Spleen (tissue), 7 donors: ENCODE measurements at regions not wholly inside any gene's neighbourhood (a gene's known extent, or its start where the extent isn't known, plus 50 kb on each side); places are given as distances from the start of the nearest gene placed in this dataset.

Experiments used
- POLR2A ChIP-seq, 3 donors: fragments of 450-650 bp; IDR thresholded peaks; one replicate each; pipeline ENCODE4 v1.5.1; 2017; ENCODE audit warnings: antibody characterized with exemption in 3 of 3, mild to moderate bottlenecking in 1 of 3
- TF ChIP-seq, protein P1 (sequence below), 11 experiments: fragments of 200-600 bp in 7 of 11; fragments of 450-650 bp in 4 of 11; sonication (generic) in 4 of 11; IDR thresholded peaks in 8 of 11; conservative IDR thresholded peaks in 3 of 11; 1 replicate in 7 of 11; 2 replicates in 4 of 11; pipeline versions ENCODE4 v1.4.0 to v1.8.0; 2016 to 2021; ENCODE audit warnings: antibody characterized with exemption in 11 of 11, inconsistent platforms in 4 of 11, mild to moderate bottlenecking in 1 of 11
- donor health status: DM: no; HTN: no; CAD: no; lungs with moderate emphysema.
- donor health status: DM: no; HTN: no; CAD: no.
- donor health status: DM: no; HTN: no; CAD: no.

DNA sequence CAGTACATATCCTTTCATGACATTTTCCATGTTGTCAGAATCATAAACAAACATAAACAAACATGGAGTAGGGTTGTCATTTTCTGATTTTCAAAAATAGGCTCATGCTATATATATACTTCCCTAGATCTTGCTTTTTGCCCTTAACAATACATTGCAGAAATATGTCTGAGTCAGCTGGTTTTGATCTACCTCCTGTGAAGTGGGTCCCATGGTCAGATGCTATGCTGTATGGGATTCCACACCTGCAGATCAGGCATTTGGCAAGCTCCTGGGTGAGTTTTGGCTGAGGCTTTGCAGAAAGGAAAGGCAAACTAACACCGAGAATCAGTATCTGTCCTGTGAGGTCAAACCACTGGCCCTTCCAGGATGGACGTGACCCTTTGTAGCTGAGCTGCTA is 183.0 kb upstream of the ARID2 start:
- no peak for TF ChIP-seq POLR2A (IDR thresholded peaks at IDR 0.05)
- TF ChIP-seq, protein P1, sequence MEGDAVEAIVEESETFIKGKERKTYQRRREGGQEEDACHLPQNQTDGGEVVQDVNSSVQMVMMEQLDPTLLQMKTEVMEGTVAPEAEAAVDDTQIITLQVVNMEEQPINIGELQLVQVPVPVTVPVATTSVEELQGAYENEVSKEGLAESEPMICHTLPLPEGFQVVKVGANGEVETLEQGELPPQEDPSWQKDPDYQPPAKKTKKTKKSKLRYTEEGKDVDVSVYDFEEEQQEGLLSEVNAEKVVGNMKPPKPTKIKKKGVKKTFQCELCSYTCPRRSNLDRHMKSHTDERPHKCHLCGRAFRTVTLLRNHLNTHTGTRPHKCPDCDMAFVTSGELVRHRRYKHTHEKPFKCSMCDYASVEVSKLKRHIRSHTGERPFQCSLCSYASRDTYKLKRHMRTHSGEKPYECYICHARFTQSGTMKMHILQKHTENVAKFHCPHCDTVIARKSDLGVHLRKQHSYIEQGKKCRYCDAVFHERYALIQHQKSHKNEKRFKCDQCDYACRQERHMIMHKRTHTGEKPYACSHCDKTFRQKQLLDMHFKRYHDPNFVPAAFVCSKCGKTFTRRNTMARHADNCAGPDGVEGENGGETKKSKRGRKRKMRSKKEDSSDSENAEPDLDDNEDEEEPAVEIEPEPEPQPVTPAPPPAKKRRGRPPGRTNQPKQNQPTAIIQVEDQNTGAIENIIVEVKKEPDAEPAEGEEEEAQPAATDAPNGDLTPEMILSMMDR (IDR thresholded peaks at IDR 0.05 in 8 of 11, conservative IDR thresholded peaks at IDR 0.05 in 3 of 11), result no peak
